ENCODE measurements at regions not wholly inside any gene's neighbourhood (a gene's known extent, or its start where the extent isn't known, plus 50 kb on each side); places are given as distances from the start of the nearest gene placed in this dataset.

DNA sequence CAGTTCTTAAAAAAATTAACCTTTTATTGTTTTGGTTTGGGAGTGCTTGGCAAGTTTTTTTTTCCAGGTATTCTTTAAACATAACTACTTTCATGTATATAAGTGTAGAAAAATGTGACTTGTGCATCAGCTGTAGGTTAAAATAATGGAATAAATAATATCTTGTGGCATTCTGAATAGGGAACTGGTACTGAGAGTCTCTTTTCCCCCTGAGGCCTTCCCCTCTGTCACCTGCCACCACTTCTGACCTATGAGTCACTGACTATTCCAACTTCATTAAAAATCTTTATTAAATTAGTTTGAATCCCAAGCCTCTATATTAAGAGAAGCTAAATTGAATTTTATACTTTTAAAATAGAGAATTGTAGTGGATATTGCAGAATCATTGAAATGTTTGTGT lies 805.7 kb downstream of the METTL15 start:
- TF ChIP-seq CTCF (IDR thresholded peaks at IDR 0.05) (no peak), POLR2AphosphoS5 (IDR thresholded peaks at IDR 0.05; ENCODE audit: low read depth, low read length) (no peak), SIN3A (IDR thresholded peaks at IDR 0.05; ENCODE audit: borderline replicate concordance, insufficient read depth, low read depth, low read length) (no peak), TCF7L2 (IDR thresholded peaks at IDR 0.05; ENCODE audit: low read depth, low read length) (no peak)
- TF ChIP-seq, protein P1, sequence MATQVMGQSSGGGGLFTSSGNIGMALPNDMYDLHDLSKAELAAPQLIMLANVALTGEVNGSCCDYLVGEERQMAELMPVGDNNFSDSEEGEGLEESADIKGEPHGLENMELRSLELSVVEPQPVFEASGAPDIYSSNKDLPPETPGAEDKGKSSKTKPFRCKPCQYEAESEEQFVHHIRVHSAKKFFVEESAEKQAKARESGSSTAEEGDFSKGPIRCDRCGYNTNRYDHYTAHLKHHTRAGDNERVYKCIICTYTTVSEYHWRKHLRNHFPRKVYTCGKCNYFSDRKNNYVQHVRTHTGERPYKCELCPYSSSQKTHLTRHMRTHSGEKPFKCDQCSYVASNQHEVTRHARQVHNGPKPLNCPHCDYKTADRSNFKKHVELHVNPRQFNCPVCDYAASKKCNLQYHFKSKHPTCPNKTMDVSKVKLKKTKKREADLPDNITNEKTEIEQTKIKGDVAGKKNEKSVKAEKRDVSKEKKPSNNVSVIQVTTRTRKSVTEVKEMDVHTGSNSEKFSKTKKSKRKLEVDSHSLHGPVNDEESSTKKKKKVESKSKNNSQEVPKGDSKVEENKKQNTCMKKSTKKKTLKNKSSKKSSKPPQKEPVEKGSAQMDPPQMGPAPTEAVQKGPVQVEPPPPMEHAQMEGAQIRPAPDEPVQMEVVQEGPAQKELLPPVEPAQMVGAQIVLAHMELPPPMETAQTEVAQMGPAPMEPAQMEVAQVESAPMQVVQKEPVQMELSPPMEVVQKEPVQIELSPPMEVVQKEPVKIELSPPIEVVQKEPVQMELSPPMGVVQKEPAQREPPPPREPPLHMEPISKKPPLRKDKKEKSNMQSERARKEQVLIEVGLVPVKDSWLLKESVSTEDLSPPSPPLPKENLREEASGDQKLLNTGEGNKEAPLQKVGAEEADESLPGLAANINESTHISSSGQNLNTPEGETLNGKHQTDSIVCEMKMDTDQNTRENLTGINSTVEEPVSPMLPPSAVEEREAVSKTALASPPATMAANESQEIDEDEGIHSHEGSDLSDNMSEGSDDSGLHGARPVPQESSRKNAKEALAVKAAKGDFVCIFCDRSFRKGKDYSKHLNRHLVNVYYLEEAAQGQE (IDR thresholded peaks at IDR 0.05; ENCODE audit: insufficient read depth in 1 of 2, low read depth in 2 of 2, low read length in 1 of 2) = no peak
